ENCODE measurements at regions not wholly inside any gene's neighbourhood (a gene's known extent, or its start where the extent isn't known, plus 50 kb on each side); places are given as distances from the start of the nearest gene placed in this dataset.

DNA sequence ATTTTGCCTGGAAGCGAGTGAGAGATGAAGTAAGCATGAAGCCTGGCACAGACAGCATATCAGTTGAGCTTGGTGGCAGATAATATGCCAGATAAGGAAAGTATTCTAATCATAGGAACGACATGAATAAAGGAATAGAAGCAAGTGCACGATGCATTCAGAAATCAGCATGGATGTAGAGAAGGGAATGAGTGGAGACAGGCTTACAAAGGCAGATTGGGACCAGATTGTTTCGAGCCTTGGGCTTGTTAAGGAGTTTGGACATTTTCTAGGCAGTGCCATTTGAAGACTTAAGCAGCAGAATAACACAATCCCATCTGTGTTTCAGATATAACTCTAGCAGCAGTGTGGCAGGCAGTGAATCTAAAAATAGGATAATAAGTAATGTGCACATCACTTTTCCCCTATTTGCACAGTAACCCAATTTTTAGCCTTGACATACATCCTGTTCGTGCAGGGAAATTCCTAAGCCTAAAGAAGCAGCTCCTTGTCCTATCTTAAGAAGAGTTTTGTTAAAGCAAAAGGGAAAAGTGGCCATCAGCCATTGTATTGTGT, 450.2 kb downstream of the PLCL1 start:
- TF ChIP-seq, protein P1, sequence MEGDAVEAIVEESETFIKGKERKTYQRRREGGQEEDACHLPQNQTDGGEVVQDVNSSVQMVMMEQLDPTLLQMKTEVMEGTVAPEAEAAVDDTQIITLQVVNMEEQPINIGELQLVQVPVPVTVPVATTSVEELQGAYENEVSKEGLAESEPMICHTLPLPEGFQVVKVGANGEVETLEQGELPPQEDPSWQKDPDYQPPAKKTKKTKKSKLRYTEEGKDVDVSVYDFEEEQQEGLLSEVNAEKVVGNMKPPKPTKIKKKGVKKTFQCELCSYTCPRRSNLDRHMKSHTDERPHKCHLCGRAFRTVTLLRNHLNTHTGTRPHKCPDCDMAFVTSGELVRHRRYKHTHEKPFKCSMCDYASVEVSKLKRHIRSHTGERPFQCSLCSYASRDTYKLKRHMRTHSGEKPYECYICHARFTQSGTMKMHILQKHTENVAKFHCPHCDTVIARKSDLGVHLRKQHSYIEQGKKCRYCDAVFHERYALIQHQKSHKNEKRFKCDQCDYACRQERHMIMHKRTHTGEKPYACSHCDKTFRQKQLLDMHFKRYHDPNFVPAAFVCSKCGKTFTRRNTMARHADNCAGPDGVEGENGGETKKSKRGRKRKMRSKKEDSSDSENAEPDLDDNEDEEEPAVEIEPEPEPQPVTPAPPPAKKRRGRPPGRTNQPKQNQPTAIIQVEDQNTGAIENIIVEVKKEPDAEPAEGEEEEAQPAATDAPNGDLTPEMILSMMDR (conservative IDR thresholded peaks at IDR 0.05; ENCODE audit: control insufficient read depth, insufficient read depth, low read depth, low read length) = no peak
- no peak for DNase-seq (ENCODE audit: low read depth)

DNA sequence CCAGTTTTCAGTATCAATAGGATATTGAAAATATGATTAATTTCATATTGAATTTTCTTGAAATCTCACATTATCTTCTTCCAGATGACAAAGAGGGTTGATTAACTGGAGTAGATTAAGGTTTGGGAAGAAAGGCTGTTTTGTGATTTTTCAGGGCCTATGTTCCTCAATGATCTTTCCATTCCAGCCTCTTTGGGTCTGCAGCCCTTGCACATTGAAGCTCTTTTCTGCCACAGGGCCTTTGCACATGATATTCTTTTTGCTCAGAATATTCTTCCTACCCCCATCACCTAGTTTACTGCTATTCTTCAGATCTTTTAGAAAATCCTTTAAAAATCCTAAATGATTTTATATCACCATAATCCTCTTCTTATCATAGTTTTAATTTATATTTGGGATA, 449.6 kb downstream of the PLCL1 start:
- TF ChIP-seq, protein P1 (conservative IDR thresholded peaks at IDR 0.05; ENCODE audit: control insufficient read depth, insufficient read depth, low read depth, low read length) = no peak
- no peak overlapping the region for H3K4me3 ChIP-seq (ENCODE audit: control insufficient read depth, low read depth, low read length)
- DNase-seq (ENCODE audit: low read depth) = no peak

More for the DNA sequence above, 450.2 kb downstream of the PLCL1 start:
- no peak overlapping the region for H3K4me3 ChIP-seq (ENCODE audit: control insufficient read depth, low read depth, low read length)

GRCh38 chr2:198252472-198252871, 448.1 kb downstream of the PLCL1 start:
- TF ChIP-seq, protein P1 (conservative IDR thresholded peaks at IDR 0.05; ENCODE audit: control insufficient read depth, insufficient read depth, low read depth, low read length) = no peak
- no peak overlapping the region for H3K4me3 ChIP-seq (ENCODE audit: control insufficient read depth, low read depth, low read length)
- no peak for DNase-seq (ENCODE audit: low read depth)

GRCh38 chr2:198242093-198242492, 437.7 kb downstream of the PLCL1 start:
- H3K4me3 ChIP-seq (ENCODE audit: control insufficient read depth, low read depth, low read length) = no peak overlapping the region
- no peak for DNase-seq (ENCODE audit: low read depth)
- TF ChIP-seq, protein P1 (conservative IDR thresholded peaks at IDR 0.05; ENCODE audit: control insufficient read depth, insufficient read depth, low read depth, low read length) = no peak

DNA sequence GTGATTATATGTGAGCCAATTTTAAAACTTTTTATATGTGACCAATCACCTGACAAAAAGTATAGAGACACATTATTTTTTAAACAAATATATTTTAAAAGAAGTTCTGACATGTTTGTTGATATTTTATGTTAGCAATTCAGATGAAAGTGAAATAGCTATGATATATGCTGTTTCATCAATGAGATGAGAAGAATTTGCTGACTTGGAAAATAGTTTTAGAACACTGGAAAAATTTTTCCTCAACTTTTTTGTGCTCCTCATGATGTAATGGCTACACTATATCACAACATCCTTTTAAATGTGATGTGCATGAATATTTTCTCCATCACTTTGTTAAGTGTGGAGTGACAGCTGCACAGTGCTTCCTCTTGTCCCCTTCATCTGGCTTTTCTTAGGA, 434.0 kb downstream of the PLCL1 start:
- no peak for DNase-seq (ENCODE audit: low read depth)
- no peak overlapping the region for H3K4me3 ChIP-seq (ENCODE audit: control insufficient read depth, low read depth, low read length)
- TF ChIP-seq, protein P1 (conservative IDR thresholded peaks at IDR 0.05; ENCODE audit: control insufficient read depth, insufficient read depth, low read depth, low read length) = no peak

GRCh38 chr2:198236338-198236737, 431.9 kb downstream of the PLCL1 start:
- DNase-seq (ENCODE audit: low read depth) = no peak
- TF ChIP-seq, protein P1 (conservative IDR thresholded peaks at IDR 0.05; ENCODE audit: control insufficient read depth, insufficient read depth, low read depth, low read length) = no peak
- H3K4me3 ChIP-seq (ENCODE audit: control insufficient read depth, low read depth, low read length) = no peak overlapping the region

DNA sequence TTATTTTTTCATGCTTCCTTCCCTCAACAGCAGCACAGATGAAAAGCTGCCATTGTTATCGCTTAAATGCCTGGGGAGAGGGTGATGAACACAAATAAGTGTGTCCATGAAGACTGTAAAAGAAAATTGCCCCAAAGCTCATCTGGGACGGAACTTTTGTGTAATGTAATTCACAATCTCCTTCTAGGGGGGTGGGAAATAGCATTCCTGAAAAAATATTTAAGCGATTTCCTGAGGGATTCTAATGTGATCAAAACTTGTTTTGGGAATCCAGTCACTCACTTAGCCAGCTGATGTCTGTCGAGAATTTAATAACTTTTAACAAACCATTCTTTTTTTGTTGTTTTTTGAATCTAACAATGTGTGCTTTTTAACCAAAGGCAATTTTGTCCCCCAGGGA, 427.9 kb downstream of the PLCL1 start:
- H3K4me3 ChIP-seq (ENCODE audit: control insufficient read depth, low read depth, low read length) = no peak overlapping the region
- TF ChIP-seq, protein P1 (conservative IDR thresholded peaks at IDR 0.05; ENCODE audit: control insufficient read depth, insufficient read depth, low read depth, low read length) = no peak
- no peak for DNase-seq (ENCODE audit: low read depth)

Measured in fibroblast of mammary gland (primary cell).